ENCODE measurements at regions not wholly inside any gene's neighbourhood (a gene's known extent, or its start where the extent isn't known, plus 50 kb on each side); places are given as distances from the start of the nearest gene placed in this dataset.
"Not testable (repeated sequence)": the region's sequence is repeated elsewhere in the genome, so short reads cannot be mapped to it uniquely, and the experiment has no call there.

- DNase-seq (ENCODE audit: low read depth in 4 of 4, low spot score in 3 of 4): no peak
Observed at GRCh38 chr6:122207794-122208193, 191.7 kb upstream of the HSF2 start.

- DNase-seq (ENCODE audit: low read depth in 4 of 4, low spot score in 3 of 4): no peak
Observed at GRCh38 chr6:122214605-122215318, 184.7 kb upstream of the HSF2 start.

DNA sequence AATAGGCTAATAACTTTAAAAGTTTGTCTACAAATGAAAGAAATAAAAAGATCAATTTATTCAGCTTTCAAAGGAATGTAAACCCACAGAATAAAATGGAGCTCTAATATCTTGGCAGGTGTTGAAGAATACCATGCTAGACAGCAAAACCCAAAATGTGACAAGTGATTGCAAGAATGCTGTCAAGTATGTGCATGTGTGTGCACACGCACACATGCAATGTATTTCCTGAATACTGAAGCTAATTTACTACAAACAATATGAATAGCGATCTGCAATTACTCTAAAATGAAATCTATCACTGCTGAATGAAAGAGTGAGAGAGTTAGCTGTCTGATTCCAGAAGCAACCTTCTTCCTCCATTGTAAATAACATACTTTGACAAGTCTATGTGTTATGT is 179.2 kb upstream of the HSF2 start:
- DNase-seq (ENCODE audit: low read depth in 4 of 4, low spot score in 3 of 4): no peak

- DNase-seq (ENCODE audit: low read depth in 4 of 4, low spot score in 3 of 4): no peak
Observed at GRCh38 chr6:122222761-122223160, 176.7 kb upstream of the HSF2 start.

GRCh38 chr6:122223251-122223650 is 176.2 kb upstream of the HSF2 start:
- DNase-seq (ENCODE audit: low read depth in 4 of 4, low spot score in 3 of 4): no peak

GRCh38 chr6:122238861-122239260 is 160.6 kb upstream of the HSF2 start:
- no peak for DNase-seq (ENCODE audit: low read depth in 4 of 4, low spot score in 3 of 4)

DNA sequence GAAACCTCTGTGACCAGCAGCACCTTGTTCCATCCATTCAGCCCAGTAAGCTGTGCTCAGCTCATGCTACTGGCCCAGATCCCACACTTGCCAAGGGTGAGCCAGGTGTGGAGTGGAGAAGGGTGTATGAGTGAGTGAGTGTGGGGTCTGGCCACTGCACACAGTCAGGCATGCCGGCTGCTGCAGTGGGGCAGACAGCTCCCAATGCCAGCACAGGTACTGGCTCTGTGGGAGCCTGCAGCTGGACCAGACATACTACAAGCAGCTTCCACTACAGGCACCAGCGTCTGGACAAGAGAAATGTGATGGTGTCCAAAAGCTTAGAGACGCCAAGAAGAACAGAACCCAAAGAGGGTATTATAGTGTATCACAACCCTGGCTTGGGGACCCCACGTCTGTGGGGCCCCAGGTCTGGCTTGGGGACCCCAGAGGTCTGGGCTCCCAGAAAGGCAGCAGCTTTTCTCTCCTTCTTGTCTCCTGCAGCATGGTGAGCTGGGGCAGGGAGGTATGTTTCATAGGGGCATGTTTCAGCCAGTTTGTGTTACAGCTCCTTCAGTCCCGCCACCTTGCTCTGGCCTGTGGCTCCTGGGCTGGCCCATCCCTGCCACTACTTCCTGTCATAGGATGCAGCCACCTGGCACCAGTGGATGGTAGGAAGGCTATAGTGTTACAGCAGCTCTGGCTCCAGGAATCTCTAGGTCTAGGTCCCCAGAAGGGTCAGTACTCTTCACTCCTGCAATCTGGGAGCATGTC is 152.4 kb upstream of the HSF2 start:
- no peak for DNase-seq (ENCODE audit: low read depth in 4 of 4, low spot score in 3 of 4)

- no peak for DNase-seq (ENCODE audit: low read depth in 4 of 4, low spot score in 3 of 4)
Observed at GRCh38 chr6:122248001-122248669, 151.3 kb upstream of the HSF2 start.

DNA sequence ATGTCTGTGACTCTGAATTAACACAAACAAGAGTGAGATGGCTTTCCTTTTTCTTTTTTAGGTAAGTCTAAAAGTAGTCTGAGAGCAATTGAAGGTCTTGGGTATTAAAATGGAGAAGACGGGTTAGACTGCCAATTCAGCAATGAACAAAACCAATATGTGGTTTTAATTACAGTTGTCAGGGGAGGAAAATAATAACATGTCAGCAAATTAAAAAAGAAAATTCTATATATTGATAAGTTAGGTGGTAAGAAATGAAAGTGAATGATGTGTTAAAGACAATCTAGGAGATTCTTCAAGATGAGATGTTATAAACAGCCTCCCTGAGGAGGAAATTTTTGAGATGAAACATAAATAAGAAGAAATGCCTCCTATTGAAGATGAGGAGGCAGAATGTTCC is 150.6 kb upstream of the HSF2 start:
- DNase-seq (ENCODE audit: low read depth in 4 of 4, low spot score in 3 of 4): no peak

- no peak for DNase-seq (ENCODE audit: low read depth in 4 of 4, low spot score in 3 of 4)
Observed at GRCh38 chr6:122258839-122259238, 140.6 kb upstream of the HSF2 start.

- DNase-seq (ENCODE audit: low read depth in 4 of 4, low spot score in 3 of 4): no peak
Observed at GRCh38 chr6:122264557-122264956, 134.9 kb upstream of the HSF2 start.

DNA sequence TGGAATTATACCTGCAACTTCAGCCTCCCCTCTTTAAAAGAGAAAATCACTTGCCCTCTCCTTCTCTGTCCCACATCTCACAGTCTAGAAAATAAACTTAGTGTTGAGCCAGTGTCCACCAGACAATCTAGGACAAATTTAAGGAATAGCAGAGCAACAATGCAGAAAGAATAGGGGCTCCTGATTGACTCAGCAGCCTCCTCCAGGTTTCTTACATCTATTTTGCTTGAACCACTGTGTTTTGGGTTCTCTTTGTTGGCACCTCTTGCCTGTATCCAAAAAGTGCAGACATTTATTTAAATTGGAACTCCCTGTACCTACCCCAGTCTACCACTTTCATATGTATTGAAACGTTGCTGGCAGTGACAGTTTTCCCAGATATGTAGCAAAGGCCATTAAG is 133.7 kb upstream of the HSF2 start:
- DNase-seq (ENCODE audit: low read depth in 4 of 4, low spot score in 3 of 4): no peak

GRCh38 chr6:122268394-122268793 is 131.1 kb upstream of the HSF2 start:
- no peak for DNase-seq (ENCODE audit: low read depth in 4 of 4, low spot score in 3 of 4)

GRCh38 chr6:122276637-122277036 is 122.8 kb upstream of the HSF2 start:
- no peak for DNase-seq (ENCODE audit: low read depth in 4 of 4, low spot score in 3 of 4)

DNA sequence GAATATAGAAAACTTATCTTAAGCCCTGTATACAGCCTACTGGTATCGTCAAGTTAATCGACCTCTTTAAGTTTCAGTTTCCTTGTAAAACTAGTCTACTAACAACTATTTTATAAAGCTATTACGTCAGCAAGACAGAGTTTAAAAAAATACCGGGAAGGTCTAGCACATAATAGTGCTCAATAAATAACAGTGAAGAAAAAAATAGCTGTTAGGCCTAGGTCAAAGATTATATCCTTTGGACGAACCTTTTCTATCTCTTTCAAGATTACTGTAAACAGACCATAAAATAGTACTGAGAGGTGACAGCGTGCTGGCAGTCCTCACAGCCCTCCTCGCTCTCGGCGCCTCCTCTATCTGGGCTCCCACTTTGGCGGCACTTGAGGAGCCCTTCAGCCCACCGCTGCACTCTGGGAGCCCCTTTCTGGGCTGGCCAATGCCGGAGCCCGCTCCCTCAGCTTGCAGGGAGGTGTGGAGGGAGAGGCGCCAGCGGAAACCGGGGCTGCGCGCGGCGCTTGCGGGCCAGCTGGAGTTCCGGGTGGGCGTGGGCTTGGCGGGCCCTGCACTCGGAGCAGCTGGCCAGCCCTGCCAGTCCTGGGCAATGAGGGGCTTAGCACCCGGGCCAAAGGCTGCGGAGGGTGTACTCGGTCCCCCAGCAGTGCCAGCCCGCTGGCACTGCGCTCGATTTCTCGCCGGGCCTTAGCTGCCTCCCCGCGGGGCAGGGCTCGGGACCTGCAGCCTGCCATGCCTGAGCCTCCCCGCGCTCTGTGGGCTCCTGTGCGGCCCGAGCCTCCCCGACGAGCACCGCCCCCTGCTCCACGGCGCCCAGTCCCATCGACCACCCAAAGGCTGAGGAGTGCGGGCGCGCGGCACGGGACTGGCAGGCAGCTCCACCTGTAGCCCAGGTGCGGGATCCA is 119.1 kb upstream of the HSF2 start:
- not testable (repeated sequence) for DNase-seq (ENCODE audit: low read depth in 4 of 4, low spot score in 3 of 4)

DNA sequence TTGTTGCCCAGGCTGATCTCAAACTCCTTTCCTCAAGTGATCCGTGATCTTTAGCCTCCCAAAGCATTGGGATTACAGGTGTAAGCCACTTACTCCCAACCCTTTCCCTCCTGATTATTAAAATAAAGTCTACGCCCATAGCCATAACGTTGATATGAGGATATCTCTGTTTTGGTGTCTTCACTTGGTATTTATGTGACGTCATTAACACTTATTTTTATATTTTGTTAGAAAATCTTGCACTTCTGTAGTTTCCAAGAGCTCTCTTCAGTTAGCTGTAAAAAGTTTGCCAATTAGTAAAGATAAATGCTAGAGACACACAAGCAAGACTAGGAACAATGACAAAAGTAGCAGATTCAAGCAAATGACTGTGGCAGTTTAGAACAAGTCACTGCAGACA is 115.6 kb upstream of the HSF2 start:
- no peak for DNase-seq (ENCODE audit: low read depth in 4 of 4, low spot score in 3 of 4)

- no peak for DNase-seq (ENCODE audit: low read depth in 4 of 4, low spot score in 3 of 4)
Observed at GRCh38 chr6:122284848-122285247, 114.6 kb upstream of the HSF2 start.

DNA sequence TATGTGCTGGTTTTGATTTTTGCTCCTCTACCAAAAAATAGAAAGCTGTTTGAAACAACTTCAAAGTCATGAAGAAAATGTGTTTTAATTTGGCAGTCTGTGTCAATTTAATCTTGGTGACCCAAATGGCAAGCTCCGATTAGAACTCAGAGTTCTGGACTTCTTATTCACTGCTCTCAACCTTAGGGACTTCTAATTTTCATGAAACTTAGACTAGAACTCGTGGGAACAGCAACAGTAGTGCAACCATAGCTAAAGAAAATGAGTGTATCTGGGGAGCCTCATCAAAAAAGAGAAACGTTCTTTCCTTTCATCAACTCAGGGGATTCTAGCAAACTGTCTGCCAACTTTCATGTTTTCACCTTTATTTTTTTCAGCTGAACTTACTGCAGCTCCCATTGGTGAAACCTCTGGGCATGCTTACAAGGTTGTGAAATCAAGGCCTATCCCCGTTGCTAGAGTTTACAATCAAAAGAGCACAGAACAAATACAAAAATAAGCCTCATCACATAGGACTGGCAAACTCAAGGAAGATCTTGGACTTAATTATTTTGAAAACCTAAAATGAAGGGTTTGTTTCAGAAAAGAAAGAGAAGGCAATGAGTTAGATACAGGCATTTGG is 114.0 kb upstream of the HSF2 start:
- DNase-seq (ENCODE audit: low read depth in 4 of 4, low spot score in 3 of 4): no peak

DNA sequence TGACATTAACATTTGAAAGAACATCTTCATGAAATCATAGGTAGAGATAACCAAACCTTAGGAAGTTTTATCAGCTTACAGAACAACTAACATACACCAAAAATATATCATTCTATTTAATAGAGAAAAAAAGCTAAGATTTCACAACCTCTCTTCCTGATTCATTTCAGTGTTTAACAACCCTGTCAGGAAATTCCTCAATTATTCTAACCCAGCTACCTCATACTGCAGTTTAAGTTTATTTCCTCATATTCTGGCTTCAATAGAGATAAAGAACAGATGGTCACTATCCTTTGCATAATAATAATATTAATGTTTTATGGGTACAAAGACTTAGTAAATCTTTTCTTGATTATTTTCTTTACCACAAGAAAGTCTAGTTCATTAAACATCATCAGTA is 112.9 kb upstream of the HSF2 start:
- DNase-seq (ENCODE audit: low read depth in 4 of 4, low spot score in 3 of 4): no peak

Measured in left renal pelvis (tissue), 4 donors.